ENCODE measurements at regions not wholly inside any gene's neighbourhood (a gene's known extent, or its start where the extent isn't known, plus 50 kb on each side); places are given as distances from the start of the nearest gene placed in this dataset.
"Not testable (repeated sequence)": the region's sequence is repeated elsewhere in the genome, so short reads cannot be mapped to it uniquely, and the experiment has no call there.

- no peaks in the 10 kb centered on the region for H3K27me3 Mint-ChIP-seq (ENCODE audit: low read depth)
- H3K36me3 Mint-ChIP-seq (ENCODE audit: low read depth) = no peaks in the 10 kb centered on the region
- H3K9me3 Mint-ChIP-seq = no peaks in the 10 kb centered on the region
- no peaks in the 10 kb centered on the region for H3K4me1 Mint-ChIP-seq (ENCODE audit: low read depth)
- H3K27ac Mint-ChIP-seq = no peak overlapping the region
- H3K4me3 Mint-ChIP-seq = no peak overlapping the region
These were observed 675.1 kb upstream of the MMS22L start for GRCh38 chr6:97958134-97958533.

GRCh38 chr6:97963193-97963592 lies 680.2 kb upstream of the MMS22L start:
- no peaks in the 10 kb centered on the region for H3K9me3 Mint-ChIP-seq
- no peaks in the 10 kb centered on the region for H3K27me3 Mint-ChIP-seq (ENCODE audit: low read depth)
- no peaks in the 10 kb centered on the region for H3K36me3 Mint-ChIP-seq (ENCODE audit: low read depth)
- H3K4me1 Mint-ChIP-seq (ENCODE audit: low read depth) = no peaks in the 10 kb centered on the region
- H3K27ac Mint-ChIP-seq = no peak overlapping the region
- no peak overlapping the region for H3K4me3 Mint-ChIP-seq

DNA sequence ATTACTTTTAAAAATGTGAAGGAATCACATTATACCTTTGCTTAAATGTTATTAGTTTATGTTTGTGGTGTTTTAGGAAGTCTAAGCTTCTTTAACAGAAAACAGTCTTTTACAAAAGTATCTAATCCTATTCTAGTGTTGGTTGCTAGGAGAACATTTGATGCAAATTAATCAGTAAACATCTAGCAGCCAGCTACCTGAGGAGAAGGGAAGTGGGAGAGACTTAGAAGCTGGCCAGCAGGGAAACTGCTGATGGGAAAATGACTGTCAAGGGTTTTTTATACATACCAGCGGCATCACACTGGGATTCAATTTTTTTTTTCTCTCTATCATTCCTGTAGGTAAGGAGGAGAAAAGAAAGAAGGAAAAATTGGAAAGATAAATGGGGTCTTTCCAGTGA lies 686.0 kb upstream of the MMS22L start:
- Mint-ChIP-seq H3K9me3 (no peaks in the 10 kb centered on the region), H3K4me3 (no peak overlapping the region), H3K36me3 (ENCODE audit: low read depth) (no peaks in the 10 kb centered on the region), H3K27ac (no peak overlapping the region), H3K4me1 (ENCODE audit: low read depth) (no peaks in the 10 kb centered on the region), H3K27me3 (ENCODE audit: low read depth) (no peaks in the 10 kb centered on the region)

GRCh38 chr6:97977084-97977483 lies 694.1 kb upstream of the MMS22L start:
- H3K36me3 Mint-ChIP-seq (ENCODE audit: low read depth) = no peaks in the 10 kb centered on the region
- H3K9me3 Mint-ChIP-seq = no peaks in the 10 kb centered on the region
- no peaks in the 10 kb centered on the region for H3K4me1 Mint-ChIP-seq (ENCODE audit: low read depth)
- H3K27me3 Mint-ChIP-seq (ENCODE audit: low read depth) = no peaks in the 10 kb centered on the region
- no peak overlapping the region for H3K27ac Mint-ChIP-seq
- no peak overlapping the region for H3K4me3 Mint-ChIP-seq

DNA sequence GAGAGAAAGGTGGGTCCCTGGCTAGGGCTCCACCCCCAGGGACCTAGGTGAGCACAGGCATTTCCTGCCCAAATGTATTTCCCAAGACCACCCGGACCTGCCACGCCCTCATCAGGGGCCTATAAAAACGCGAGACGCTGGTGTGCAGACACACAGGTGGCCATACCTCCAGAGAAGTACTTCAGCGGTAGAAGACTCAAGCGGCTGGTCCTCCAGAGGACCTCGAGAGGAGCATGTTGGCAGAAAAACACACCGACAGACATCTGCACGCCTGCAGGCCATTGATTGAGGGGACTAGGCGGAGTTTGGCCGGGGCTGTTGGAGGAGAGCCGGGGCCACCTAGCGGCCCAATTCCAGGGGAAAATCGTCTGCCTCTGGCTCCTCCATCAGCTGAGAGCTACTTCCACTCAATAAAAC lies 695.8 kb upstream of the MMS22L start:
- Mint-ChIP-seq H3K4me3 (no peak overlapping the region), H3K9me3 (no peaks in the 10 kb centered on the region), H3K27ac (no peak overlapping the region), H3K4me1 (ENCODE audit: low read depth) (no peaks in the 10 kb centered on the region), H3K36me3 (ENCODE audit: low read depth) (no peaks in the 10 kb centered on the region), H3K27me3 (ENCODE audit: low read depth) (no peaks in the 10 kb centered on the region)

- H3K4me1 Mint-ChIP-seq (ENCODE audit: low read depth); H3K27ac Mint-ChIP-seq; H3K9me3 Mint-ChIP-seq; H3K27me3 Mint-ChIP-seq (ENCODE audit: low read depth); H3K36me3 Mint-ChIP-seq (ENCODE audit: low read depth); H3K4me3 Mint-ChIP-seq: not testable (repeated sequence)
These were observed 696.3 kb upstream of the MMS22L start for GRCh38 chr6:97979285-97979684.

DNA sequence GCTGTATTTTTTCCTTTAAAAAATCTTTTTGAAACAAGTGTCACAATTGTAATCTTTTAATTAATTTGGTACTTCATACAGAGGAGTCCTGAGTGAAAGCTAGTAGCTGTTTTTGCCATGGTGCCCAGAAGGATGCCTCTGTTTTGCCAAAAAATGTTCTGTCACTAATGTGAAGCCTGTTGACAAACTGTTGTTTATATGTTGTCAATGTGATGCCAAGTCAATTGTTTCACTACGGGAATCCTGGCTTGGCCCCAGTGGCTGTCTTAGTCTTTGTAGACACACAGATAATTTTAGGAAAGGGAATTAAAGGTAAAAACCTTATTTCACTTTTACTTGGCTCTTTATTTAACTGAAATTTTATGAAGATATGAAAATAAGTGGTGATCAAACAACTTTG lies 706.4 kb upstream of the MMS22L start:
- Mint-ChIP-seq H3K36me3 (ENCODE audit: low read depth) (no peaks in the 10 kb centered on the region), H3K27ac (no peak overlapping the region), H3K27me3 (ENCODE audit: low read depth) (no peaks in the 10 kb centered on the region), H3K9me3 (no peaks in the 10 kb centered on the region), H3K4me1 (ENCODE audit: low read depth) (no peaks in the 10 kb centered on the region), H3K4me3 (no peak overlapping the region)

DNA sequence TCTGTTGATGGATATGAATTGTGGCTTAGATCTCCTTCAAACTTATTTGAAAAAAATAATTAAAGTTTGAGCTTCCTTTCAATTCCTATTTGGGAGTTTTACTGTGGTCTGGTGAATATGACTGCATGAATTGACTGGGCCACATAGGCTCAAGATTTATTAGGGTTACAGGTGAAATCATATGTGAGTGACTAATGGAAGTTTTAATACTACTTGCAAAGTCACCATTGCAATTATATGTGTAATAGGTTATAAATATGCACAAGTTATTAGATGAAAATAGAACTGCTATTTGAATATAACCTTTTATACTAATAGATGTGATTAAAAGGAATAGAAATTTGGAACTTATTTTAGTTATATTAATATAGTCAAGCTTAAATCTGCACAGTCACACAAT lies 712.1 kb upstream of the MMS22L start:
- no peaks in the 10 kb centered on the region for H3K4me1 Mint-ChIP-seq (ENCODE audit: low read depth)
- H3K9me3 Mint-ChIP-seq = no peaks in the 10 kb centered on the region
- H3K27me3 Mint-ChIP-seq (ENCODE audit: low read depth) = no peaks in the 10 kb centered on the region
- no peak overlapping the region for H3K27ac Mint-ChIP-seq
- no peak overlapping the region for H3K4me3 Mint-ChIP-seq
- H3K36me3 Mint-ChIP-seq (ENCODE audit: low read depth) = no peaks in the 10 kb centered on the region

DNA sequence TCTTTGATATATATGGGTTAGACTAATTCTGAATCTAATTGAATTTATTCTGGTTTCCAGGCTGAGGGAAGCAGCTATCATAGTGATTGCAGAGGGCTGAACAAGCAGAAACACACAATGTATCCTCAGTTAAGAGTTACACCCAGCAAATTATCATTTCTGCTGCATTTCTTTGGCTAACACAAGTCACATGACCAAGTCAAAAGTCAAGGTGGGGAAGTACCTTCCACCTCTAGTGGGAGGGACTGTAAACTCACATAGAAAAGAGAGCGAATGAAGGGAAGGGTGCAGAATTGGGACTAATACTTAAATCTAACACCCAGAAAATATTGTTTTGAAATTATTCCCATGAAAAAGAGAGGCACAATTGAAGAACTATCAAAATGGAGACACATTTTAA lies 719.7 kb upstream of the MMS22L start:
- no peak overlapping the region for H3K4me3 Mint-ChIP-seq
- no peaks in the 10 kb centered on the region for H3K9me3 Mint-ChIP-seq
- H3K36me3 Mint-ChIP-seq (ENCODE audit: low read depth) = no peaks in the 10 kb centered on the region
- no peaks in the 10 kb centered on the region for H3K4me1 Mint-ChIP-seq (ENCODE audit: low read depth)
- H3K27me3 Mint-ChIP-seq (ENCODE audit: low read depth) = no peaks in the 10 kb centered on the region
- H3K27ac Mint-ChIP-seq = no peak overlapping the region

GRCh38 chr6:98014442-98015201 lies 731.6 kb upstream of the MMS22L start:
- Mint-ChIP-seq H3K27ac (no peak overlapping the region), H3K4me1 (ENCODE audit: low read depth) (no peaks in the 10 kb centered on the region), H3K4me3 (no peak overlapping the region), H3K27me3 (ENCODE audit: low read depth) (no peaks in the 10 kb centered on the region), H3K9me3 (no peaks in the 10 kb centered on the region), H3K36me3 (ENCODE audit: low read depth) (no peaks in the 10 kb centered on the region)

GRCh38 chr6:98016565-98016964 lies 733.5 kb upstream of the MMS22L start:
- H3K27me3 Mint-ChIP-seq (ENCODE audit: low read depth) = no peaks in the 10 kb centered on the region
- H3K9me3 Mint-ChIP-seq = no peaks in the 10 kb centered on the region
- H3K4me1 Mint-ChIP-seq (ENCODE audit: low read depth) = no peaks in the 10 kb centered on the region
- no peak overlapping the region for H3K4me3 Mint-ChIP-seq
- H3K27ac Mint-ChIP-seq = no peak overlapping the region
- H3K36me3 Mint-ChIP-seq (ENCODE audit: low read depth) = no peaks in the 10 kb centered on the region

GRCh38 chr6:98020222-98020621 lies 737.2 kb upstream of the MMS22L start:
- no peaks in the 10 kb centered on the region for H3K27me3 Mint-ChIP-seq (ENCODE audit: low read depth)
- H3K4me1 Mint-ChIP-seq (ENCODE audit: low read depth) = no peaks in the 10 kb centered on the region
- H3K36me3 Mint-ChIP-seq (ENCODE audit: low read depth) = no peaks in the 10 kb centered on the region
- no peak overlapping the region for H3K4me3 Mint-ChIP-seq
- no peak overlapping the region for H3K27ac Mint-ChIP-seq
- H3K9me3 Mint-ChIP-seq = no peaks in the 10 kb centered on the region

GRCh38 chr6:98024359-98024758 lies 741.3 kb upstream of the MMS22L start:
- Mint-ChIP-seq H3K4me3 (no peak overlapping the region), H3K36me3 (ENCODE audit: low read depth) (no peaks in the 10 kb centered on the region), H3K27ac (no peak overlapping the region), H3K27me3 (ENCODE audit: low read depth) (no peaks in the 10 kb centered on the region), H3K9me3 (no peaks in the 10 kb centered on the region), H3K4me1 (ENCODE audit: low read depth) (no peaks in the 10 kb centered on the region)

GRCh38 chr6:98027898-98028297 lies 744.9 kb upstream of the MMS22L start:
- H3K9me3 Mint-ChIP-seq = no peaks in the 10 kb centered on the region

GRCh38 chr6:98033617-98034016 lies 750.6 kb upstream of the MMS22L start:
- Mint-ChIP-seq H3K4me1 (ENCODE audit: low read depth) (no peaks in the 10 kb centered on the region), H3K36me3 (ENCODE audit: low read depth) (no peaks in the 10 kb centered on the region), H3K9me3 (no peaks in the 10 kb centered on the region), H3K4me3 (no peak overlapping the region), H3K27me3 (ENCODE audit: low read depth) (no peaks in the 10 kb centered on the region), H3K27ac (no peak overlapping the region)

More at GRCh38 chr6:98027898-98028297, 744.9 kb upstream of the MMS22L start:
- Mint-ChIP-seq H3K4me3 (no peak overlapping the region), H3K36me3 (ENCODE audit: low read depth) (no peaks in the 10 kb centered on the region), H3K4me1 (ENCODE audit: low read depth) (no peaks in the 10 kb centered on the region), H3K27me3 (ENCODE audit: low read depth) (no peaks in the 10 kb centered on the region), H3K27ac (no peak overlapping the region)

All from T-helper 1 cell treated with Interleukin-12 subunit alpha and Interleukin-12 subunit beta and Interleukin-4 antibody, amounts not matched to agents 30 μg/mL and 1 μg/mL, for 36 hours (primary cell).